ENCODE measurements at regions not wholly inside any gene's neighbourhood (a gene's known extent, or its start where the extent isn't known, plus 50 kb on each side); places are given as distances from the start of the nearest gene placed in this dataset.

DNA sequence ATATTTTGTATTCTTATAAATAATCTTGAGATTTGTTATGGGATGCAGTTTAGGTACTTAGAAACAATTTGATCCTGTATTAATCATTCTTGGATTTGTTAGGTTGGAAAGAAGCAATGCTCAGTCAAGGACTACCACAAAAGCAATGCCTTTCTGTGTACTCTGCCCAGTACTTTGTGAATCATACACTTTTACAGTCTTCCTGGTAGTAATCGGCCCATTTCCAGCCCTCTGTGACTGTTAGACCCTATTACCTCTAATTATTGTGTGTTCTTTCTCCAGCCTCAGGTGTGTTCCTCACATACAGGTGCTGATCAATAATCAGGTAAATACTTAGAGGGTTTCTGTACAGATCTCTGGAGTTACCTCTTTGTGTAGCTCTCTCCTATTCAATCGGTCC, 609.0 kb downstream of the KCNH5 start:
- Histone ChIP-seq H3K4me3 (no peak overlapping the region), H3K27ac (no peak overlapping the region), H3K36me3 (no peaks in the 10 kb centered on the region), H3K27me3 (no peaks in the 10 kb centered on the region), H3K4me1 (no peaks in the 10 kb centered on the region), H3K9me3 (peaks cover 4% of the 10 kb centered on the region)
- intact Hi-C loops (cut with DNase I), result no loop called here
- DNase-seq (ENCODE audit: extremely low spot score in 2 of 2), result no peak
- TF ChIP-seq POLR2A (IDR thresholded peaks at IDR 0.05) (no peak), POLR2AphosphoS5 (IDR thresholded peaks at IDR 0.05; ENCODE audit: insufficient read depth in 1 of 2, low read depth in 1 of 2) (no peak)
- TF ChIP-seq, protein P1, sequence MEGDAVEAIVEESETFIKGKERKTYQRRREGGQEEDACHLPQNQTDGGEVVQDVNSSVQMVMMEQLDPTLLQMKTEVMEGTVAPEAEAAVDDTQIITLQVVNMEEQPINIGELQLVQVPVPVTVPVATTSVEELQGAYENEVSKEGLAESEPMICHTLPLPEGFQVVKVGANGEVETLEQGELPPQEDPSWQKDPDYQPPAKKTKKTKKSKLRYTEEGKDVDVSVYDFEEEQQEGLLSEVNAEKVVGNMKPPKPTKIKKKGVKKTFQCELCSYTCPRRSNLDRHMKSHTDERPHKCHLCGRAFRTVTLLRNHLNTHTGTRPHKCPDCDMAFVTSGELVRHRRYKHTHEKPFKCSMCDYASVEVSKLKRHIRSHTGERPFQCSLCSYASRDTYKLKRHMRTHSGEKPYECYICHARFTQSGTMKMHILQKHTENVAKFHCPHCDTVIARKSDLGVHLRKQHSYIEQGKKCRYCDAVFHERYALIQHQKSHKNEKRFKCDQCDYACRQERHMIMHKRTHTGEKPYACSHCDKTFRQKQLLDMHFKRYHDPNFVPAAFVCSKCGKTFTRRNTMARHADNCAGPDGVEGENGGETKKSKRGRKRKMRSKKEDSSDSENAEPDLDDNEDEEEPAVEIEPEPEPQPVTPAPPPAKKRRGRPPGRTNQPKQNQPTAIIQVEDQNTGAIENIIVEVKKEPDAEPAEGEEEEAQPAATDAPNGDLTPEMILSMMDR (IDR thresholded peaks at IDR 0.05), result no peak

DNA sequence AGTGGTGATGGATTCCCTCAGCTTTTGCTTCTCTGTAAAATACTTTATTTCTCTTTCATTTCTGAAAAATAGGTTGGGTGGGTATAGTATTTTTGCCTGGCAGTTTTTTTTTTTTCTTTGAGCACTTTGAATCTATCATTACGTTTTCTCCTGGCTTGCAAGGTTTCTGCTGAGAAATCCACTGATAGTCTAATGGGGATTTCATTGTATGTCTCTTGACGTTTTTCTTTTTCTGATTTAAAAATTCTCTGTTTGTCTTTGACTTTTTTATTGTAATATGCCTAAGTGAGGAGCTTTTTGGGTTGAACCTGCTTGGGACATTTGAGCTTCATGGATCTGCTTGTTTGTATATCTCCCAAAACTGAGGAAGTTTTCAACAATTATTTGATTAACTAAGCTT, 606.0 kb downstream of the KCNH5 start:
- Histone ChIP-seq H3K27me3 (no peaks in the 10 kb centered on the region), H3K36me3 (no peaks in the 10 kb centered on the region), H3K9me3 (no peaks in the 10 kb centered on the region), H3K4me1 (no peaks in the 10 kb centered on the region), H3K4me3 (no peak overlapping the region), H3K27ac (no peak overlapping the region)
- TF ChIP-seq, protein P1 (IDR thresholded peaks at IDR 0.05), result no peak
- TF ChIP-seq POLR2AphosphoS5 (IDR thresholded peaks at IDR 0.05; ENCODE audit: insufficient read depth in 1 of 2, low read depth in 1 of 2), result no peak
- no peak for TF ChIP-seq POLR2A (IDR thresholded peaks at IDR 0.05)
- no peak for DNase-seq (ENCODE audit: extremely low spot score in 2 of 2)
- intact Hi-C loops (cut with DNase I), result no loop called here

DNA sequence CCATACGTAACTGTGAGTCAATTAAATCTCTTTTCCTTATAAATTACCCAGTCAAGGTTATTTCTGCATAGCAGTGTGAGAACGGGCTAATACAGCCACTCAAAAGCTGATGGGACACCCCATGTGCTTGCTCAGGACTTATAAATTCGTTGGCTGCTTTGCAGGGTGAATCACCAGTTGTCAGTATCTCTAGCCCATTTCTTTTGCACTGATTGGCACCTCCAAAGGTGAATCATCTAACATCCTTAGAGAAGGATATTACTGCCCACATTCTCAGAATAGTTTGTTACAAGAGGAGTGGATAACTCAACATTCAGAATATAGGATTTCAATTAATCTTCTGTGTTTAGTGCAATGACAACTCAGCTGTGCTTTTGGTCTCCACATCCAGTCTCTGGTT, 601.5 kb downstream of the KCNH5 start:
- Histone ChIP-seq H3K4me3 (no peak overlapping the region), H3K27ac (no peak overlapping the region), H3K4me1 (no peaks in the 10 kb centered on the region), H3K27me3 (no peaks in the 10 kb centered on the region), H3K9me3 (no peaks in the 10 kb centered on the region), H3K36me3 (no peaks in the 10 kb centered on the region)
- intact Hi-C loops (cut with DNase I), result no loop called here
- DNase-seq (ENCODE audit: extremely low spot score in 2 of 2), result no peak
- TF ChIP-seq, protein P1 (IDR thresholded peaks at IDR 0.05), result no peak
- TF ChIP-seq POLR2A (IDR thresholded peaks at IDR 0.05), result no peak
- TF ChIP-seq POLR2AphosphoS5 (IDR thresholded peaks at IDR 0.05; ENCODE audit: insufficient read depth in 1 of 2, low read depth in 1 of 2), result no peak

DNA sequence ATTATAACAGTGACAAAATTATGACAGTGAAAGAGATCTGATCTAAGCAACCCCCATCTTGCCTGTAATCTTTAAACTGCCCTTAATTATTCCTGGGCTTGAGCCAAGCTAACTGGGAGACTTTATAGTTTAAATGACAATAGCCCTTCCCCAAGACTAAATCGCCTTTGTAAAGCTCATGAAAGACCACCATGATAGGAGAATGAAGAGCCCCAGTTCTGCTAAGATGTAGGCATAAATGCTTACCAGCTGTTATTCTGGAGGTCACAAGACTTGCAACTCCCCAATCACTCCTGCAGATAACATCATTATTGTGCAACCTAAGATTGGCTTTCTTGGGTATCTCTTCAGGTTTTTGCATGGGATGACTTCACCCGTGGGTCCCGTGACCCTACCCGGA, 599.7 kb downstream of the KCNH5 start:
- no peaks in the 10 kb centered on the region for H3K27me3 ChIP-seq
- no peak overlapping the region for H3K4me3 ChIP-seq
- no peak for DNase-seq (ENCODE audit: extremely low spot score in 2 of 2)
- no peaks in the 10 kb centered on the region for H3K36me3 ChIP-seq
- intact Hi-C loops (cut with DNase I), result no loop called here
- H3K9me3 ChIP-seq, result no peaks in the 10 kb centered on the region
- no peak for TF ChIP-seq POLR2A (IDR thresholded peaks at IDR 0.05)
- TF ChIP-seq POLR2AphosphoS5 (IDR thresholded peaks at IDR 0.05; ENCODE audit: insufficient read depth in 1 of 2, low read depth in 1 of 2), result no peak
- TF ChIP-seq, protein P1 (IDR thresholded peaks at IDR 0.05), result no peak
- no peak overlapping the region for H3K27ac ChIP-seq
- no peaks in the 10 kb centered on the region for H3K4me1 ChIP-seq

DNA sequence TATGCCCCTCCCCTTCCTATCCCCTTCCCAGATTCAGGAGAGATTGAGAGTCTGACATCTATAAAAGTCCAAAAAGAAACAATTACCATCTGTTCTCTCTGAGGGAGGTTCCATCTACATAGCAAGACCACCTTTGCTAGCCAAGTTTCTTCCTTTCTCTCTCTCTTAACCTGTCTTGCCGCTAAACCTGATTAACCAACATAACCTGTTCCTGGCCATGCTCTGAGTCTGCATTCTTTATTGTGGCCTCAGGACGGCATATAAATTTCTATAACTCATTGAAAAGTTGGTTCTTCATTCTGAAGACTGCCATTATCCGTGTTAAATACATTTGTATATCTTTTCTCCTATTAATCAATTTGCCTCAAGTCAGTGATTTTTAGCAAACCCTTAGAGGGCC, 594.0 kb downstream of the KCNH5 start:
- H3K27ac ChIP-seq, result no peak overlapping the region
- intact Hi-C loops (cut with DNase I), result no loop called here
- no peaks in the 10 kb centered on the region for H3K4me1 ChIP-seq
- no peaks in the 10 kb centered on the region for H3K27me3 ChIP-seq
- no peaks in the 10 kb centered on the region for H3K36me3 ChIP-seq
- no peak for DNase-seq (ENCODE audit: extremely low spot score in 2 of 2)
- no peak for TF ChIP-seq POLR2A (IDR thresholded peaks at IDR 0.05)
- no peak for TF ChIP-seq POLR2AphosphoS5 (IDR thresholded peaks at IDR 0.05; ENCODE audit: insufficient read depth in 1 of 2, low read depth in 1 of 2)
- TF ChIP-seq, protein P1 (IDR thresholded peaks at IDR 0.05), result no peak
- H3K4me3 ChIP-seq, result no peak overlapping the region
- H3K9me3 ChIP-seq, result no peaks in the 10 kb centered on the region

Data from vagina (tissue), 2 donors.